AG09319 (cell line): ENCODE measurements at regions not wholly inside any gene's neighbourhood (a gene's known extent, or its start where the extent isn't known, plus 50 kb on each side); places are given as distances from the start of the nearest gene placed in this dataset.

ENCODE experiments used
- DNase-seq: peaks from one replicate; pipeline ENCODE4 v3.0.0-alpha.2; 2010; ENCODE audit warnings: low read depth; ENCODE audit errors: extremely low read depth
- TF ChIP-seq, protein P1 (sequence below): IDR thresholded peaks from 2 replicates; pipeline ENCODE4 v1.5.1; 2011; ENCODE audit warnings: low read depth, mild to moderate bottlenecking, inconsistent platforms, low read length, moderate library complexity

DNA sequence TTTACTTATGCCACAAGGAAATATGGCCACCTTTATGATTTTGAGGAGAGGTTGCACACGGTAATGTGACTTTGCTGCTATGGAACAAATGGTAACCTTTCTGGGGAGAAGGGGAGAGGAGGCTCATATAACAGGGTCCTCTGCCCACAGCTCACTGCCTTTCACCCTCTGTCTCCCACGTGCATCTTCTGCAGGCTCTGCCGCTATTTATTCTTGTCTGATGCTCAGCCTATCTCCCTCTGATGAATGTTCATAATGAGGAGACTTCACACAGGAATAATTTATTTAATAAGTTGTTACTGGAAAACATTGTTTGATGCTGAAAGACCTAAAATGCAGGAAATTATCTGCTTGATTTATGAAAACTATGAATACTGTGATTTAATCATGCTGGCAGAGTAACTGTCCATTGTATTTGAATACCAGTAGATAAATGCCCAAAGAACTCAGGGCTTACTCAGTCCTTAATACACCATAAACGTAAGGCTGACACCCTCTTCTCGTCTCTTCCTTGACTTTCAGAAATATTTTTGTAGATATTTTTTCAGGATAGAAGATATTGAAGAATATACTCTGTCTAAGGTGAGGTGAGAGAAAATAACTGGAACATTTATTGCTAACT is 721.1 kb downstream of the QKI start:
- TF ChIP-seq, protein P1, sequence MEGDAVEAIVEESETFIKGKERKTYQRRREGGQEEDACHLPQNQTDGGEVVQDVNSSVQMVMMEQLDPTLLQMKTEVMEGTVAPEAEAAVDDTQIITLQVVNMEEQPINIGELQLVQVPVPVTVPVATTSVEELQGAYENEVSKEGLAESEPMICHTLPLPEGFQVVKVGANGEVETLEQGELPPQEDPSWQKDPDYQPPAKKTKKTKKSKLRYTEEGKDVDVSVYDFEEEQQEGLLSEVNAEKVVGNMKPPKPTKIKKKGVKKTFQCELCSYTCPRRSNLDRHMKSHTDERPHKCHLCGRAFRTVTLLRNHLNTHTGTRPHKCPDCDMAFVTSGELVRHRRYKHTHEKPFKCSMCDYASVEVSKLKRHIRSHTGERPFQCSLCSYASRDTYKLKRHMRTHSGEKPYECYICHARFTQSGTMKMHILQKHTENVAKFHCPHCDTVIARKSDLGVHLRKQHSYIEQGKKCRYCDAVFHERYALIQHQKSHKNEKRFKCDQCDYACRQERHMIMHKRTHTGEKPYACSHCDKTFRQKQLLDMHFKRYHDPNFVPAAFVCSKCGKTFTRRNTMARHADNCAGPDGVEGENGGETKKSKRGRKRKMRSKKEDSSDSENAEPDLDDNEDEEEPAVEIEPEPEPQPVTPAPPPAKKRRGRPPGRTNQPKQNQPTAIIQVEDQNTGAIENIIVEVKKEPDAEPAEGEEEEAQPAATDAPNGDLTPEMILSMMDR: no peak
- DNase-seq: no peak

DNA sequence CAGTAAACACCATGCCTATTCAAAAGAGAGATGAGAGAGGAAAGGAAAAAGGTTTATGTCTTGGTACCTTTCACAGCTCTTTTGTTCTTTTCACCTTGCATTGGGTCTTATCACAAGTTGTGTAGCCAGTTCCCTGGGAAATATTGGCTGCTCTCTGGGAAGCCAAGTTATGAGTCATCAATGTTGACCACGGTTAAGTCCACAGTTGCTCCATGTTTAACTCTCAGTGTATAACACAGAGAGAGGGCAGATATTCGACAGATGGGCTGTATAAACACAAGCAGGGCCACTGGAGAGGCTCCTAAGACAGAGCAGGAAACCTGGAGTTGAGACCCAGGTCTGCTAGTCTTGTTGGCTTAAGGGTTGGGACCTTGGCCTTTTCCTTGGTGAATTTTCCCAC is 718.6 kb downstream of the QKI start:
- TF ChIP-seq, protein P1: no peak
- DNase-seq: no peak

DNA sequence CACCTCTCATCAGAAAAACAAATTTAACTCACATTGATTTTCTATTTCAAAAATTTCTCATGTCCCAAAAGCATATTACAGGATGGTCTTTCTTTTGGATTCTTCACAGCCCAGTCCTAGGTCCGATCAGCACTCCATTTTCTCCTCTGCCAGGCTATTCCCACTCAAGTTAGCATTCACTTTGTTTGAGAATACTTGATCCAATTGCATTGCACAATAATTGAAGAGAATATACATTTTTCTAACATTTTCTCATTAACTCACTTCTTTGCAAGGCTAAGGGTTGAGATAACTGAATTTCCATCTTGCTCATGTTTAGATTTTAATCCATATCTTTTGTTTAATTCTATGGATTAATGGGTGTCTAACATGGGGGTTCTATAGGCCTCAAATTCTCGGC is 716.1 kb downstream of the QKI start:
- no peak for DNase-seq
- TF ChIP-seq, protein P1: no peak

DNA sequence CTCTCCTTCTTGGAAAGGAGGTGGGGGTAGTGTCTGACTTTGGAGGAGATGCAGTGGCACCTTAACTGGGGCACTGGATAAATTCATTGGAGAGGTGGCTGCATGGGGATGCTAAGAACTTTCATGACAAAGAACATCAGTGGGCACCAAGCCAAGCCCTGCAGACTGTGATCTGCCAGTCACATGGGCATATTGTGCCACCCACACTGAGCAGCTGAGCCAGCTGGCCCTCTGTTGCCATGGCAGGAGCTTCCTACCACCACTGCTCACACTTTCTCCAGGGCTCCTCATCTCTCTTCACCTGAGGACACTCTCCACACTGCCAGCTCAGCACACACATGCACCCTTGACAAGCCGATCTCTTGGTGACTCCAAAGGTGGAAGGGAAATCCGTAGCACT is 715.6 kb downstream of the QKI start:
- TF ChIP-seq, protein P1: no peak
- no peak for DNase-seq

DNA sequence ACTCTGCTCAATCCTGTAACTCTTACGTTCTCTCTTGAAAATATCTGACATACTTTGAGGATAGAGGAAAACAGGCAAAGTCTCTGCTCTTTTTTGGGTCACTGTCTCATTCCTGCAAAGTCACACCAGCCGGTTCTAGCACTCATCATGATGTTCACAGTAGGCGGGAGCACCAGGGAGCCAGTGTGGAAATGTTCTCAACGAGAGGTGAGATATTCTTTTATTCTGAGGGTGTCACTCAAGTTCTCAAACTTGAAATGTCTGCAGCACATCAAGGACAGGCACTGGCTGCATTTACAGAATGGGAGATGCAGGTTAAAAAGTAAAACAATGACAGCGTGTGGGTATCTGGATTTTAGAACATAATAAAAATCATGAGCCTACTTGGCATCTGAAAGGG is 714.7 kb downstream of the QKI start:
- DNase-seq: no peak

DNA sequence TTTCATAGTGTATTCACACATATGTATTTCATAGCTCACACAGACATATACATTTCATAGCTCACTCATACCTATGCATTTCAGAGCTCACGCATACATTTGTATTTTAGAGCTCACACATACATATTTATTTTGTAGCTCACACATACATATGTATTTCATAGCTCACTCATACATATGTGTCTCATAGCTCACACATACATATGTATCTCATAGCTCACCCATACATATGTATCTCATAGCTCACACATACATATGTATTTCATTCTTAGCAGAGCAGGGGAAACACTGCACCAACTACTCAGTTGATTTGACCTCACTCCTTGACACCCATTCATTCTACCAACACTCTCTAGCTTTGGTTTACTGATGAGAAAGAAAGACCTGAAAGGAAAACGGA is 713.6 kb downstream of the QKI start:
- no peak for DNase-seq
- TF ChIP-seq, protein P1: no peak

More for the DNA sequence above, 714.7 kb downstream of the QKI start:
- TF ChIP-seq, protein P1: no peak

DNA sequence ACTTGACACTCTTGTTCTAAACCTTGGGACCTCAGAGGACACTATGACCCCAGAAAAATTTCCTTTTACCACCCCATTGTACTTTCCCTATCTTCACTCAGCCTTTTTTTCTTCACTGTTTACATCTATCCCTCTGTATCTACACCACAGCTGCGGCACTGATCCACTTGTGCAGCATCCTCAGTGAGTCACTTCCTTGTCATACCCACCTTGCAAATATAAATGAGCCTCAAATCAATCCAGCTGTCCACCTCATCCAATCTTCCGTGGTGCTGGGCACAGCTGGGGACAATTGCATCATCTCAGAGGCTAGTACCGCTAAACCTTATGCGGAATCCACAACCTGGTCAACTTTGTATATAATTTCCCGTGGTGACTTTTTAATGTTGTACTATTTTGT is 710.5 kb downstream of the QKI start:
- TF ChIP-seq, protein P1: no peak
- DNase-seq: no peak
